NCI-H187 treated with DMSO at 0.1 percent for 48 hours (cell line): ENCODE measurements at regions not wholly inside any gene's neighbourhood (a gene's known extent, or its start where the extent isn't known, plus 50 kb on each side); places are given as distances from the start of the nearest gene placed in this dataset.

Source experiments
- DNase-seq: peaks from one replicate; lab custom pipeline; 2025; lab: John Stamatoyannopoulos, UW

- DNase-seq, result no peak
Measured at GRCh38 chr10:71145352-71145945, 66.9 kb upstream of the UNC5B start.

- DNase-seq, result peak; percentile 2
Measured at GRCh38 chr10:71150796-71151195, 61.6 kb upstream of the UNC5B start.

- DNase-seq, result no peak
Measured at GRCh38 chr10:71152043-71152442, 60.3 kb upstream of the UNC5B start.

GRCh38 chr10:71156436-71156835 lies 55.9 kb upstream of the UNC5B start:
- DNase-seq, result no peak

GRCh38 chr10:71157435-71157834 lies 54.9 kb upstream of the UNC5B start:
- no peak for DNase-seq

GRCh38 chr10:71158251-71158650 lies 54.1 kb upstream of the UNC5B start:
- DNase-seq, result no peak

GRCh38 chr10:71158902-71159301 lies 53.5 kb upstream of the UNC5B start:
- no peak for DNase-seq

- no peak for DNase-seq
Measured at GRCh38 chr10:71159892-71160291, 52.5 kb upstream of the UNC5B start.

- DNase-seq, result no peak
Measured at GRCh38 chr10:71161425-71161824, 50.9 kb upstream of the UNC5B start.
